PC-3 (cell line): ENCODE measurements at regions not wholly inside any gene's neighbourhood (a gene's known extent, or its start where the extent isn't known, plus 50 kb on each side); places are given as distances from the start of the nearest gene placed in this dataset.

Experiments
- ATAC-seq: fragments of 200-7000 bp; cut with Tn5 transposase; 2 replicates; pipeline ENCODE4 v1.9.1; 2020; ENCODE audit warnings: mild to moderate bottlenecking, moderate library complexity
- BruUV-seq: library from RNA; stranded (reverse); fragments of 400-500 nt; replicated peaks from 2 replicates; lab custom pipeline; 2021; lab: Mats Ljungman, UMichigan
- CTCF ChIA-PET: fragments of 300-600 bp; sonication (Branson Sonifier 250); formaldehyde crosslinking; loops from one replicate; lab custom pipeline; 2022; ENCODE audit warnings: antibody characterized with exemption; lab: Charles Lee
- POLR2A ChIA-PET: fragments of 300-600 bp; sonication (Branson Sonifier 250); formaldehyde crosslinking; loops from one replicate; lab custom pipeline; 2022; ENCODE audit warnings: antibody characterized with exemption; ENCODE audit not compliant: unreplicated experiment; lab: Charles Lee
- DNase-seq: peaks from one replicate; pipeline ENCODE4 v3.0.0-alpha.2; 2015
- H2AFZ ChIP-seq: fragments of 300-600 bp; sonication (generic); 2 replicates; pipeline ENCODE4 v1.6.0; 2016; ENCODE audit warnings: antibody characterized with exemption, low read length
- H3F3A ChIP-seq: fragments of 300-600 bp; sonication (generic); one replicate; pipeline ENCODE4 v1.6.0; 2017; ENCODE audit warnings: antibody characterized with exemption, low read length, control low read depth, mild to moderate bottlenecking; ENCODE audit not compliant: unreplicated experiment
- H3K27ac ChIP-seq: fragments of 300-600 bp; sonication (generic); 2 replicates; pipeline ENCODE4 v1.5.1; 2016; ENCODE audit warnings: mild to moderate bottlenecking, low read length
- H3K27me3 ChIP-seq: fragments of 300-600 bp; sonication (generic); 2 replicates; pipeline ENCODE4 v1.6.1; 2016; ENCODE audit warnings: low read length, mixed read lengths
- H3K36me3 ChIP-seq: fragments of 300-600 bp; sonication (generic); 2 replicates; pipeline ENCODE4 v1.6.1; 2016; ENCODE audit warnings: low read depth, mixed run types, low read length, mixed read lengths
- H3K4me1 ChIP-seq: fragments of 300-600 bp; sonication (generic); 2 replicates; pipeline ENCODE4 v1.5.1; 2016; ENCODE audit warnings: low read length; ENCODE audit not compliant: insufficient read depth
- H3K4me2 ChIP-seq: fragments of 300-600 bp; sonication (generic); 2 replicates; pipeline ENCODE4 v1.6.0; 2016; ENCODE audit warnings: low read length
- H3K4me3 ChIP-seq: fragments of 300-600 bp; sonication (generic); 2 replicates; pipeline ENCODE4 v1.5.1; 2016; ENCODE audit warnings: mild to moderate bottlenecking, low read length, mixed read lengths
- H3K79me2 ChIP-seq: fragments of 300-600 bp; sonication (generic); 2 replicates; pipeline ENCODE4 v1.6.1; 2017; ENCODE audit warnings: low read length, mixed read lengths
- H3K9ac ChIP-seq: fragments of 300-600 bp; sonication (generic); 2 replicates; pipeline ENCODE4 v1.6.0; 2016; ENCODE audit warnings: mild to moderate bottlenecking, low read length
- H3K9me2 ChIP-seq: fragments of 300-600 bp; sonication (generic); replicated peaks from 2 replicates; pipeline ENCODE4 v1.6.1; 2016; ENCODE audit warnings: mixed run types, low read length, mixed read lengths
- H3K9me3 ChIP-seq: fragments of 300-600 bp; sonication (generic); 2 replicates; pipeline ENCODE4 v1.6.1; 2016; ENCODE audit warnings: low read length, mixed read lengths
- H4K20me1 ChIP-seq: fragments of 300-600 bp; sonication (generic); 2 replicates; pipeline ENCODE4 v1.6.1; 2016; ENCODE audit warnings: low read length, mixed read lengths
- EZH2 ChIP-seq: fragments of 300-600 bp; sonication (generic); IDR thresholded peaks from one replicate; pipeline ENCODE4 v1.6.1; 2017; ENCODE audit warnings: antibody characterized with exemption, mild to moderate bottlenecking, low read length; ENCODE audit not compliant: unreplicated experiment
- EZH2phosphoT487 ChIP-seq: fragments of 300-600 bp; sonication (generic); IDR thresholded peaks from 2 replicates; pipeline ENCODE4 v1.6.1; 2018; ENCODE audit warnings: mild to moderate bottlenecking, antibody characterized with exemption, low read length, borderline replicate concordance
- intact Hi-C: fragments of 100-400 bp; cut with micrococcal nuclease; formaldehyde crosslinking; loops from 2 replicates; pipeline ENCODE4 v1.9.0; 2023
- TF ChIP-seq, protein P1 (sequence below): fragments of 300-600 bp; sonication (generic); conservative IDR thresholded peaks from 2 replicates; pipeline ENCODE4 v1.5.1; 2017; ENCODE audit warnings: antibody characterized with exemption, low read depth, mild to moderate bottlenecking, low read length

DNA sequence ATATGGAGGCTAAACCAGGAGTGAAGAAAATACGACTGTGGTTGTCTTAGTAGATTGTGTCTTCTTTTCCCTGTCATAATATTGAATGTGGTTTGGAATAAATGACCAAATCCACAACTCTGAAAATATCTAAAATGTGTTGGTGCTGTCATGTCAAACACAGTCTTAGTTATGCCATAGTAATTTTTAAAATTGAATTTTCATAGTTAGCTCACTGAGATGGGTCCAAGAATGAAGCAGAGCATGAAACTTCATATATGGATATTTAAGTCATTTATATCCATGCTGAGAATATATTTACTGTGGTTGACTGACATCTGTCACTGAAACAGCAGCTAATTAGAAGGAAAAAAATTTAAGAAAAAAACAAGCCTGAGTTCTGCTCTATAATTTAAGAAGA lies 260.4 kb upstream of the ATP10B start:
- CTCF ChIA-PET, result no interaction called here
- H3K27me3 ChIP-seq, result no peaks in the 10 kb centered on the region
- ATAC-seq (no peak), DNase-seq (no peak)
- H3K4me3 ChIP-seq, result no peak overlapping the region
- no TSS peak for BruUV-seq
- H3K9me3 ChIP-seq, result peaks cover 32% of the 10 kb centered on the region; the same call in 1 of the 2 replicates
- H3K9me2 ChIP-seq, result no peaks in the 10 kb centered on the region
- no peaks in the 10 kb centered on the region for H3K4me1 ChIP-seq
- no peaks in the 10 kb centered on the region for H3K79me2 ChIP-seq
- H3F3A ChIP-seq, result no peaks in the 10 kb centered on the region
- TF ChIP-seq, protein P1, sequence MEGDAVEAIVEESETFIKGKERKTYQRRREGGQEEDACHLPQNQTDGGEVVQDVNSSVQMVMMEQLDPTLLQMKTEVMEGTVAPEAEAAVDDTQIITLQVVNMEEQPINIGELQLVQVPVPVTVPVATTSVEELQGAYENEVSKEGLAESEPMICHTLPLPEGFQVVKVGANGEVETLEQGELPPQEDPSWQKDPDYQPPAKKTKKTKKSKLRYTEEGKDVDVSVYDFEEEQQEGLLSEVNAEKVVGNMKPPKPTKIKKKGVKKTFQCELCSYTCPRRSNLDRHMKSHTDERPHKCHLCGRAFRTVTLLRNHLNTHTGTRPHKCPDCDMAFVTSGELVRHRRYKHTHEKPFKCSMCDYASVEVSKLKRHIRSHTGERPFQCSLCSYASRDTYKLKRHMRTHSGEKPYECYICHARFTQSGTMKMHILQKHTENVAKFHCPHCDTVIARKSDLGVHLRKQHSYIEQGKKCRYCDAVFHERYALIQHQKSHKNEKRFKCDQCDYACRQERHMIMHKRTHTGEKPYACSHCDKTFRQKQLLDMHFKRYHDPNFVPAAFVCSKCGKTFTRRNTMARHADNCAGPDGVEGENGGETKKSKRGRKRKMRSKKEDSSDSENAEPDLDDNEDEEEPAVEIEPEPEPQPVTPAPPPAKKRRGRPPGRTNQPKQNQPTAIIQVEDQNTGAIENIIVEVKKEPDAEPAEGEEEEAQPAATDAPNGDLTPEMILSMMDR, result no peak
- TF ChIP-seq EZH2, result no peak
- no peak for TF ChIP-seq EZH2phosphoT487
- H3K36me3 ChIP-seq, result no peaks in the 10 kb centered on the region
- no peak overlapping the region for H3K4me2 ChIP-seq
- no peak overlapping the region for H2AFZ ChIP-seq
- intact Hi-C loops, result no loop called here
- no peak overlapping the region for H3K27ac ChIP-seq
- POLR2A ChIA-PET, result no interaction called here
- H4K20me1 ChIP-seq, result no peaks in the 10 kb centered on the region
- H3K9ac ChIP-seq, result no peak overlapping the region

DNA sequence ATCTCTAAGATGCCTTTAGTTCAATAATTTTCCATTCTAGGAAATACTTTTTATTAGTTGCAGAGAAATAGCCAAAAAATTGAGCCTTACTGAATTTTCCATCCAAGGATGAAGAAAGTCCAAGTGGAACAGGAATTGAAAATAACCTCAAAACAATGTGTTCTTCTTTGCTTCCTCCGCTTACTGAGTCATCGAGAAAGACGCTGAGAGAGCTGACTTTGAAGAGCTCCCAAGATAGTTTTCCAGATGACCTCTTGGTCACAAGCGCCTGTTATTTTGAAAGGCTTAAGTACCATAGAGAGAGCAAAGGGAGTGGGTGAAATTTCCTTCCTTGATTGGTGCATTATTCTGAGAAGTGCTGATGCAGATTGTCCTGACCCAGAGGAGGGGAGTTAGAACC lies 253.5 kb upstream of the ATP10B start:
- no peak for DNase-seq

DNA sequence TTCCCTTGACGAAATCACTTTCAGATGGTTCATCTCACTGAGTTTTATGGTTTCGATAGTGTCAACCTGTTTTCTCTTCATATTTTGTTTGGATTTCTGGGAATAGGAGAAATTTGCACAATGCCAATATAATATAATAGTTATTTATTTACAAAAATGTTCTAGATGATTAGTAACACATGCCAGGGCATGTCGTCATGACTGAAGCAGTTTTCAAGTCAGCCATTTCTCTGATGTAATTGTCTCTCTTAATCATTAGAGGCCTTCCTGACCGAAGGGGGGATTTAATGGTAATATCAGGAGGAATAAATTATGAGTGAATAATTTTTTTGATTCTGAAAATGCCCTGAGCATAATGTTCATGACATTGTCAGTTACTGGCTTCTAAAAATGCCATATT lies 246.5 kb upstream of the ATP10B start:
- no peak overlapping the region for H3K9ac ChIP-seq
- ATAC-seq (no peak), DNase-seq (no peak)
- H3K27ac ChIP-seq, result no peak overlapping the region
- H4K20me1 ChIP-seq, result no peaks in the 10 kb centered on the region
- H2AFZ ChIP-seq, result no peak overlapping the region
- 0 out of 2 replicates have a peak, but pooled peaks cover 2% of the 10 kb centered on the region for H3K9me3 ChIP-seq
- H3K79me2 ChIP-seq, result no peaks in the 10 kb centered on the region
- no peak overlapping the region for H3K4me2 ChIP-seq
- CTCF ChIA-PET, result no interaction called here
- POLR2A ChIA-PET, result no interaction called here
- no TSS peak for BruUV-seq
- H3K27me3 ChIP-seq, result no peaks in the 10 kb centered on the region
- no peaks in the 10 kb centered on the region for H3F3A ChIP-seq
- H3K4me1 ChIP-seq, result no peaks in the 10 kb centered on the region
- H3K9me2 ChIP-seq, result no peaks in the 10 kb centered on the region
- H3K36me3 ChIP-seq, result no peaks in the 10 kb centered on the region
- H3K4me3 ChIP-seq, result no peak overlapping the region
- intact Hi-C loops, result no loop called here
- TF ChIP-seq EZH2, result no peak

More for the DNA sequence above, 253.5 kb upstream of the ATP10B start:
- H3K4me2 ChIP-seq, result no peak overlapping the region
- TF ChIP-seq, protein P1, result no peak
- no peak for TF ChIP-seq EZH2phosphoT487
- no peak for TF ChIP-seq EZH2
- no TSS peak for BruUV-seq
- H3K27me3 ChIP-seq, result no peaks in the 10 kb centered on the region
- H3K9me2 ChIP-seq, result no peaks in the 10 kb centered on the region
- ChIA-PET CTCF (no interaction called here), POLR2A (no interaction called here)
- no peak overlapping the region for H3K4me3 ChIP-seq
- H3K36me3 ChIP-seq, result no peaks in the 10 kb centered on the region
- no peak overlapping the region for H3K9ac ChIP-seq
- H3K4me1 ChIP-seq, result no peaks in the 10 kb centered on the region
- H4K20me1 ChIP-seq, result no peaks in the 10 kb centered on the region
- intact Hi-C loops, result no loop called here
- peaks cover 14% of the 10 kb centered on the region; the same call in 1 of the 2 replicates for H3K9me3 ChIP-seq
- H3F3A ChIP-seq, result no peaks in the 10 kb centered on the region
- ATAC-seq, result no peak
- H3K27ac ChIP-seq, result no peak overlapping the region
- H3K79me2 ChIP-seq, result no peaks in the 10 kb centered on the region
- H2AFZ ChIP-seq, result no peak overlapping the region
